Endothelial cell of umbilical vein (primary cell): ENCODE measurements at regions not wholly inside any gene's neighbourhood (a gene's known extent, or its start where the extent isn't known, plus 50 kb on each side); places are given as distances from the start of the nearest gene placed in this dataset.

Experiments
- BruUV-seq: library from RNA; stranded (reverse); fragments of 400-500 nt; replicated peaks from 2 replicates; lab custom pipeline; 2021; lab: Mats Ljungman, UMichigan
- CTCF ChIA-PET: fragments of 300-600, 350-600 bp; sonication (Branson Sonifier 250); formaldehyde crosslinking; loops from one replicate; lab custom pipeline; 2021; ENCODE audit warnings: antibody characterized with exemption, inconsistent platforms; lab: Charles Lee
- POLR2A ChIA-PET: fragments of 300-600, 350-600 bp; sonication (Branson Sonifier 250); formaldehyde crosslinking; loops from one replicate; lab custom pipeline; 2021; ENCODE audit warnings: antibody characterized with exemption, inconsistent platforms; lab: Charles Lee
- DNase-seq: peaks from one replicate; pipeline ENCODE4 v3.0.0-alpha.2; 2011; ENCODE audit warnings: low read depth, low spot score
- FAIRE-seq: peaks from 2 replicates; lab custom pipeline; 2011; peaks lifted over from hg19 to GRCh38; lab: Jason Lieb, UNC
- H2AFZ ChIP-seq: 2 replicates; pipeline ENCODE4 v1.6.0; 2012; ENCODE audit warnings: low read depth, low read length, control low read depth, inconsistent platforms
- H3K27ac ChIP-seq: 2 replicates; pipeline ENCODE4 v1.5.1; 2011; ENCODE audit warnings: low read depth, mild to moderate bottlenecking, control low read depth, low read length, moderate library complexity; ENCODE audit not compliant: insufficient read depth
- H3K27me3 ChIP-seq, 2 experiments: 2 replicates each; pipeline versions ENCODE4 v1.6.0 to v1.6.1; 2011; ENCODE audit warnings: low read length in 2 of 2, mixed read lengths in 1 of 2; ENCODE audit not compliant: control insufficient read depth in 2 of 2, insufficient read depth in 2 of 2
- H3K36me3 ChIP-seq, 2 experiments: 2 replicates in 1 of 2; 3 replicates in 1 of 2; pipeline ENCODE4 v1.5.1; 2011; ENCODE audit warnings: low read length in 2 of 2, mild to moderate bottlenecking in 1 of 2, moderate library complexity in 1 of 2; ENCODE audit not compliant: control insufficient read depth in 2 of 2, insufficient read depth in 2 of 2; ENCODE audit errors: extremely low read depth in 1 of 2
- H3K4me1 ChIP-seq: 3 replicates; pipeline ENCODE4 v1.5.1; 2011; ENCODE audit warnings: mild to moderate bottlenecking, low read length; ENCODE audit not compliant: control insufficient read depth, insufficient read depth; ENCODE audit errors: extremely low read depth
- H3K4me2 ChIP-seq: 2 replicates; pipeline ENCODE4 v1.6.1; 2011; ENCODE audit warnings: low read length, control low read depth, mixed read lengths; ENCODE audit not compliant: insufficient read depth
- H3K4me3 ChIP-seq, 3 experiments: fragments of 200-600 bp in 1 of 3; sonication (generic), shearing (Covaris generic) in 1 of 3; replicated peaks in 1 of 3; 2 replicates each; pipeline ENCODE4 v1.5.1; 2011 to 2016; ENCODE audit warnings: control low read depth in 3 of 3, low read length in 3 of 3, mild to moderate bottlenecking in 2 of 3, inconsistent platforms in 1 of 3, low read depth in 1 of 3, moderate library complexity in 1 of 3; ENCODE audit not compliant: insufficient read depth in 1 of 3
- H3K79me2 ChIP-seq: 2 replicates; pipeline ENCODE4 v1.6.0; 2012; ENCODE audit warnings: low read length, inconsistent platforms; ENCODE audit not compliant: control insufficient read depth, insufficient read depth
- H3K9ac ChIP-seq: replicated peaks from 2 replicates; pipeline ENCODE3; 2011; ENCODE audit warnings: low read length, control low read depth; ENCODE audit not compliant: insufficient read depth; ENCODE audit errors: extremely low read depth
- H3K9me1 ChIP-seq: replicated peaks from 3 replicates; pipeline ENCODE4 v1.6.0; 2011; ENCODE audit warnings: mild to moderate bottlenecking, low read length; ENCODE audit not compliant: control insufficient read depth, insufficient read depth; ENCODE audit errors: extremely low read depth
- H3K9me3 ChIP-seq: replicated peaks from 2 replicates; pipeline ENCODE4 v1.5.1; 2012; ENCODE audit warnings: low read length, inconsistent platforms; ENCODE audit not compliant: control insufficient read depth, insufficient read depth
- H4K20me1 ChIP-seq: replicated peaks from 2 replicates; pipeline ENCODE3; 2011; ENCODE audit warnings: mild to moderate bottlenecking, low read length; ENCODE audit not compliant: control insufficient read depth, insufficient read depth; ENCODE audit errors: extremely low read depth
- CTCF ChIP-seq, 2 donors: IDR thresholded peaks; 1 replicate in 1 of 2; 2 replicates in 1 of 2; pipeline ENCODE4 v1.5.1; 2011; ENCODE audit warnings: low read length in 2 of 2, mild to moderate bottlenecking in 2 of 2, moderate library complexity in 2 of 2, control low read depth in 1 of 2, inconsistent platforms in 1 of 2, low read depth in 1 of 2; ENCODE audit not compliant: insufficient read depth in 1 of 2; ENCODE audit errors: extremely low read depth in 1 of 2
- EZH2 ChIP-seq: IDR thresholded peaks from 2 replicates; pipeline ENCODE4 v1.6.1; 2012; ENCODE audit warnings: borderline replicate concordance, low read depth, mild to moderate bottlenecking, moderate library complexity, low read length, inconsistent platforms; ENCODE audit not compliant: severe bottlenecking
- FOS ChIP-seq: IDR thresholded peaks from 2 replicates; pipeline ENCODE4 v1.6.1; 2011; ENCODE audit warnings: mild to moderate bottlenecking, low read length, moderate library complexity, borderline replicate concordance; ENCODE audit not compliant: insufficient read depth
- GATA2 ChIP-seq: IDR thresholded peaks from 2 replicates; pipeline ENCODE4 v1.7.0; 2011; ENCODE audit warnings: low read depth, mild to moderate bottlenecking, moderate library complexity, mixed read lengths, low read length; ENCODE audit not compliant: insufficient read length, insufficient read depth
- JUN ChIP-seq: IDR thresholded peaks from 2 replicates; pipeline ENCODE4 v1.6.1; 2011; ENCODE audit warnings: borderline replicate concordance, low read depth; ENCODE audit not compliant: insufficient read length, insufficient read depth
- MAX ChIP-seq: IDR thresholded peaks from 2 replicates; pipeline ENCODE4 v1.6.1; 2011; ENCODE audit not compliant: insufficient read depth, insufficient read length
- MYC ChIP-seq: IDR thresholded peaks from one replicate; pipeline ENCODE4 v1.6.1; 2011; ENCODE audit warnings: mild to moderate bottlenecking, low read depth, low read length
- POLR2A ChIP-seq: IDR thresholded peaks from 2 replicates; pipeline ENCODE4 v1.6.1; 2012; ENCODE audit warnings: low read depth, mild to moderate bottlenecking, control low read depth, low read length
- POLR2AphosphoS5 ChIP-seq: IDR thresholded peaks from 2 replicates; pipeline ENCODE4 v1.6.1; 2012; ENCODE audit warnings: low read depth, mild to moderate bottlenecking, control low read depth, low read length, moderate library complexity; ENCODE audit not compliant: insufficient read depth
- dilution Hi-C: fragments of 300-500 bp; cut with MboI; formaldehyde crosslinking; loops from one replicate; pipeline ENCODE4 v1.15.0; 2019; ENCODE audit warnings: low sequenced_read_pairs; ENCODE audit not compliant: extremely low pct_ligation_motif_present
- intact Hi-C: fragments of 100-400 bp; cut with micrococcal nuclease; formaldehyde crosslinking; loops from one replicate; pipeline ENCODE4 v1.10.0; 2022

GRCh38 chr3:94529816-94530215, 467.0 kb downstream of the NSUN3 start:
- FAIRE-seq = no peak
- no TSS peak for BruUV-seq

More at GRCh38 chr3:94529816-94530215, 467.0 kb downstream of the NSUN3 start:
- TF ChIP-seq EZH2 (no peak), POLR2AphosphoS5 (no peak), CTCF (IDR thresholded peaks at IDR 0.05; ENCODE audit: extremely low read depth in 1 of 2, insufficient read depth in 1 of 2, low read depth in 1 of 2, low read length in 2 of 2) (no peak), MAX (no peak), MYC (no peak), GATA2 (no peak), FOS (no peak), JUN (no peak), POLR2A (no peak)
- dilution Hi-C loops (no loop called here), intact Hi-C loops (no loop called here)
- H3K79me2 ChIP-seq = no peaks in the 10 kb centered on the region
- H4K20me1 ChIP-seq = no peaks in the 10 kb centered on the region
- no peaks in the 10 kb centered on the region for H3K36me3 ChIP-seq
- H3K9ac ChIP-seq = no peak overlapping the region
- no peak overlapping the region for H3K4me3 ChIP-seq
- no peaks in the 10 kb centered on the region for H3K4me1 ChIP-seq
- H3K9me3 ChIP-seq = no peaks in the 10 kb centered on the region
- POLR2A ChIA-PET = no interaction called here
- no peak overlapping the region for H2AFZ ChIP-seq
- no peak overlapping the region for H3K4me2 ChIP-seq
- H3K27me3 ChIP-seq = no peaks in the 10 kb centered on the region
- no peaks in the 10 kb centered on the region for H3K9me1 ChIP-seq
- CTCF ChIA-PET = no interaction called here
- DNase-seq = no peak
- H3K27ac ChIP-seq = no peak overlapping the region
